Activated CD8-positive, alpha-beta T cell treated with anti-CD3 and anti-CD28 coated beads for 36 hours (primary cell): ENCODE measurements at regions not wholly inside any gene's neighbourhood (a gene's known extent, or its start where the extent isn't known, plus 50 kb on each side); places are given as distances from the start of the nearest gene placed in this dataset.

ENCODE experiments used
- ATAC-seq: fragments of 200-7000 bp; cut with Tn5 transposase; one replicate; pipeline ENCODE4 v1.10.0; 2021; ENCODE audit warnings: mild to moderate bottlenecking, moderate library complexity
- CTCF ChIA-PET: fragments of 350-600 bp; sonication (Branson Sonifier 250); formaldehyde crosslinking; loops from one replicate; lab custom pipeline; 2021; ENCODE audit warnings: antibody characterized with exemption; lab: Charles Lee
- POLR2A ChIA-PET: fragments of 350-600 bp; sonication (Branson Sonifier 250); formaldehyde crosslinking; loops from one replicate; lab custom pipeline; 2021; ENCODE audit warnings: antibody characterized with exemption; lab: Charles Lee
- DNase-seq: peaks from one replicate; pipeline ENCODE4 v3.0.0-alpha.2; 2020
- H3K27ac Mint-ChIP-seq: one replicate; pipeline ENCODE4 v1.8.0; 2021; ENCODE audit warnings: mild to moderate bottlenecking, mixed read lengths
- H3K27me3 Mint-ChIP-seq: one replicate; pipeline ENCODE4 v1.8.0; 2021; ENCODE audit warnings: mixed read lengths
- H3K36me3 Mint-ChIP-seq: one replicate; pipeline ENCODE4 v1.8.0; 2021; ENCODE audit warnings: low read depth, mixed read lengths
- H3K4me1 Mint-ChIP-seq: one replicate; pipeline ENCODE4 v1.8.0; 2021; ENCODE audit warnings: low read depth, mixed read lengths
- H3K4me3 Mint-ChIP-seq: one replicate; pipeline ENCODE4 v1.8.0; 2021; ENCODE audit warnings: mild to moderate bottlenecking, moderate library complexity, mixed read lengths
- H3K9me3 Mint-ChIP-seq: one replicate; pipeline ENCODE4 v1.8.0; 2021; ENCODE audit warnings: mixed read lengths
- CTCF ChIP-seq: fragments of 200-600 bp; IDR thresholded peaks from one replicate; pipeline ENCODE4 v1.8.0; 2022; ENCODE audit warnings: antibody characterized with exemption, mild to moderate bottlenecking
- intact Hi-C: fragments of 100-400 bp; cut with micrococcal nuclease; formaldehyde crosslinking; loops from one replicate; pipeline ENCODE4 v1.10.0; 2022

- H3K9me3 Mint-ChIP-seq, result no peaks in the 10 kb centered on the region
- H3K4me1 Mint-ChIP-seq, result no peaks in the 10 kb centered on the region
- no peak overlapping the region for H3K4me3 Mint-ChIP-seq
- CTCF ChIA-PET, result no interaction called here
- peaks cover 8% of the 10 kb centered on the region for H3K27me3 Mint-ChIP-seq
- POLR2A ChIA-PET, result no interaction called here
- no peaks in the 10 kb centered on the region for H3K36me3 Mint-ChIP-seq
- no peak overlapping the region for H3K27ac Mint-ChIP-seq
- DNase-seq (no peak), ATAC-seq (no peak)
- no peak for TF ChIP-seq CTCF
- intact Hi-C loops, result no loop called here
These were observed 134.1 kb downstream of the FOXD2 start for GRCh38 chr1:47571952-47572351.

DNA sequence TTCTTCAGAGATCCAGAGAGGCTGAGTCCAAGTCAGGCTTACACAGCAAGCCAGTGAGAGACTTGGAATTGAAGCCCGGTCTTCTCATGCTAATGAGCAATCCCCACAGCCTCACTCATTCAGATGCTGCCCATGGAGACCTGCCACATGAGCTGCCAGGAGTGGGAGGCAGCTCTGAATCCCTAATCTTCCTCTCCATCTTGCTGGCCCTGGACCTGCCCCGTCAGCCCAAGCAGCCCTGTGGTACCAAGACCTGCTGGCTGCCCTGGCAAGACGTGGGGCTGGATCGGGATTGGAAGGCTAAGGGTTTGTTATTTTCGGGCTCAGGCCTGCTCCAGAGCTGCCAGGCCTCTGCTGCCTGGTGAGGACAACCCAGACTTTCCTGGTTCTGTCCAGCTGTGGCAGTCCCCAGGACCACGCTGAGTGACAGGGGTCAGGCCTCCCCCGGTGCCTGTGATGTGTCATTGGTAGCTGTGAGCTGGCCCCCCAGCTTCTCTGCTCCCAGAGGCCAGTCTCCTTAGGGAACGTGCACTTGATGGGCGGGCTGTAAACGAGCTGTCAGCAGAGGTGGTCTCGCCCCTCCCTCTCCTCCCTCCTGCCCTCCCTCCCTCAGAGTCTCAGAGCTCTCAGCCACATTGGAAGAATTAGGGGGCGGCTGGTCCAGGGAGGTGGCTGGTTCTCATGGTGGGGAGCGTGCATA lies 135.0 kb downstream of the FOXD2 start:
- ChIA-PET POLR2A (no interaction called here), CTCF (no interaction called here)
- H3K4me1 Mint-ChIP-seq, result no peaks in the 10 kb centered on the region
- DNase-seq, result no peak
- H3K27ac Mint-ChIP-seq, result no peak overlapping the region
- intact Hi-C loops, result no loop called here
- no peaks in the 10 kb centered on the region for H3K36me3 Mint-ChIP-seq
- no peak for ATAC-seq
- H3K27me3 Mint-ChIP-seq, result peaks cover 11% of the 10 kb centered on the region
- TF ChIP-seq CTCF, result no peak
- no peaks in the 10 kb centered on the region for H3K9me3 Mint-ChIP-seq
- no peak overlapping the region for H3K4me3 Mint-ChIP-seq

- Mint-ChIP-seq H3K4me1 (no peaks in the 10 kb centered on the region), H3K27ac (no peak overlapping the region), H3K9me3 (no peaks in the 10 kb centered on the region), H3K4me3 (no peak overlapping the region), H3K36me3 (no peaks in the 10 kb centered on the region), H3K27me3 (peaks cover 11% of the 10 kb centered on the region)
- no peak for ATAC-seq
- intact Hi-C loops, result no loop called here
- no peak for TF ChIP-seq CTCF
- ChIA-PET CTCF (no interaction called here), POLR2A (no interaction called here)
- DNase-seq, result no peak
These were observed 136.8 kb downstream of the FOXD2 start for GRCh38 chr1:47574451-47575165.

DNA sequence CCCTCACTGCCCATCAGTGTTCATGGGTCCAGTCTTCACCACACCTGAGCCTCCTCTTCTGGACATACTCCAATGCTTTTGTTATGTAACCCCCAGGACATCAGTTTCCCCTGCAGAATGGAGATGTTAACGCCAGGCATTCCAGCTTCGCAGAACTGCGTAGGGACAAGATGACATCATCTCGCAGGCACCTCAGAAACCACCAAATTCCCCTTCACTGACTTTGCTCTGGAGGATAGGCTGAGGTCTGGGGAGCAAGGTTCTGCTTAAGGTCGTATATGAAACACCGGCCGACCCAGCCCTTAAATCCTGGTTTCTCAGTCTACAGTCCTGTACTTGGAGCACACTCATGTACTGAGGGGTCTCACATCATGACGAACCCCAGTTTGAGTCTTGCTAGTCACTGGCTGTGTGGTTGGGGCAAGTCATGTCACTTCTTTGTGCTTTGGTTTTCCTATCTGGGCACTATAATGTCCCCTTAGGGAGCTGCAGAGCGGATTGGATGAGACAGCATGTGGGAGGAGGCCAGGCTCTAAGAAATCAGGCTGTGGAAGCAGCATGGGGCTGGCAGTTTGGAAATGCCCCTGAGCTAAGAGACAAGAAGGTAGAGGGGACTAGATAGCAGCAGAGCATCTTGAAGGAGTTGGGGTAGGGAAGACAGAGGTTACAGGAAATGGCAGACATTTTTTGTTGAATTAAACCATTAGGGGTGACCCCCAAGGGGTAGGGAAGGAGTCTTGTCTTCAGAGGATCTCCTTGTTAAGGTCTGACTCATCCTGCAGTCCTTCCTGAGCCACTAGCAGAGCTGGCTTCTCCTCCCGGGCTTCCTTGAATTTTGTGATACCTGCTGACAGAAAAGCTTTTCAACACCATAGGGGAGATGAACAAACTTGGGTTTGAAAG lies 138.3 kb downstream of the FOXD2 start:
- DNase-seq, result no peak
- no peaks in the 10 kb centered on the region for H3K36me3 Mint-ChIP-seq
- TF ChIP-seq CTCF, result no peak
- H3K27me3 Mint-ChIP-seq, result peaks cover 9% of the 10 kb centered on the region
- H3K9me3 Mint-ChIP-seq, result no peaks in the 10 kb centered on the region
- no peak for ATAC-seq
- no peak overlapping the region for H3K4me3 Mint-ChIP-seq
- no peak overlapping the region for H3K27ac Mint-ChIP-seq
- H3K4me1 Mint-ChIP-seq, result no peaks in the 10 kb centered on the region
- ChIA-PET POLR2A (interaction anchor here (1.0 kb wide), 1 partner anchor 12 kb away, joined by 3 read pairs; no protein-coding TSS in a partner anchor), CTCF (no interaction called here)
- intact Hi-C loops, result no loop called here
